Activated T-helper 2 cell treated with anti-CD3 and anti-CD28 coated beads, Interferon-gamma antibody, Interleukin-2, Interleukin-4, amounts not matched to agents 10 μg/mL and 5 μg/mL and 100 μg/mL, durations not matched to agents 14 hours and 24 hours and 36 hours (primary cell): ENCODE measurements at regions not wholly inside any gene's neighbourhood (a gene's known extent, or its start where the extent isn't known, plus 50 kb on each side); places are given as distances from the start of the nearest gene placed in this dataset.

Experiments used
- DNase-seq: peaks from one replicate; pipeline ENCODE4 v3.0.0; 2021; ENCODE audit warnings: low spot score
- H3K27ac Mint-ChIP-seq: one replicate; pipeline ENCODE4 v1.8.0; 2021; ENCODE audit warnings: mixed read lengths
- H3K27me3 Mint-ChIP-seq: one replicate; pipeline ENCODE4 v1.8.0; 2021; ENCODE audit warnings: low read depth, mixed read lengths
- H3K36me3 Mint-ChIP-seq: one replicate; pipeline ENCODE4 v1.8.0; 2021; ENCODE audit warnings: low read depth, mixed read lengths
- H3K4me1 Mint-ChIP-seq: one replicate; pipeline ENCODE4 v1.8.0; 2021; ENCODE audit warnings: low read depth, mixed read lengths
- H3K4me3 Mint-ChIP-seq: one replicate; pipeline ENCODE4 v1.8.0; 2021; ENCODE audit warnings: low read depth, mild to moderate bottlenecking, moderate library complexity, mixed read lengths
- H3K9me3 Mint-ChIP-seq: one replicate; pipeline ENCODE4 v1.8.0; 2021; ENCODE audit warnings: mixed read lengths
- intact Hi-C: fragments of 100-400 bp; cut with micrococcal nuclease; formaldehyde crosslinking; loops from one replicate; pipeline ENCODE4 v1.15.1; 2023

- H3K4me1 Mint-ChIP-seq: no peaks in the 10 kb centered on the region
- no peak overlapping the region for H3K4me3 Mint-ChIP-seq
- no peaks in the 10 kb centered on the region for H3K36me3 Mint-ChIP-seq
- intact Hi-C loops: no loop called here
- no peaks in the 10 kb centered on the region for H3K27me3 Mint-ChIP-seq
- peaks cover 51% of the 10 kb centered on the region for H3K9me3 Mint-ChIP-seq
- no peak overlapping the region for H3K27ac Mint-ChIP-seq
- DNase-seq: no peak
Measured at GRCh38 chr4:30462445-30463090, 257.6 kb upstream of the PCDH7 start.

- Mint-ChIP-seq H3K9me3 (peaks cover 7% of the 10 kb centered on the region), H3K27ac (no peak overlapping the region), H3K4me3 (no peak overlapping the region), H3K4me1 (no peaks in the 10 kb centered on the region), H3K36me3 (no peaks in the 10 kb centered on the region), H3K27me3 (no peaks in the 10 kb centered on the region)
- DNase-seq: no peak
- intact Hi-C loops: loop anchor here (1.0 kb wide), 1 partner anchor 47 kb away; no protein-coding TSS in a partner anchor
Measured at GRCh38 chr4:30471861-30472260, 248.3 kb upstream of the PCDH7 start.

GRCh38 chr4:30473225-30473624, 246.9 kb upstream of the PCDH7 start:
- Mint-ChIP-seq H3K9me3 (peaks cover 7% of the 10 kb centered on the region), H3K36me3 (no peaks in the 10 kb centered on the region), H3K27ac (no peak overlapping the region), H3K4me1 (no peaks in the 10 kb centered on the region), H3K27me3 (no peaks in the 10 kb centered on the region), H3K4me3 (no peak overlapping the region)
- intact Hi-C loops: no loop called here
- DNase-seq: no peak

GRCh38 chr4:30495251-30495650, 224.9 kb upstream of the PCDH7 start:
- Mint-ChIP-seq H3K4me3 (no peak overlapping the region), H3K9me3 (peaks cover 28% of the 10 kb centered on the region), H3K27ac (no peak overlapping the region), H3K4me1 (no peaks in the 10 kb centered on the region), H3K36me3 (no peaks in the 10 kb centered on the region), H3K27me3 (no peaks in the 10 kb centered on the region)
- no peak for DNase-seq
- intact Hi-C loops: no loop called here

- Mint-ChIP-seq H3K4me3 (no peak overlapping the region), H3K36me3 (no peaks in the 10 kb centered on the region), H3K4me1 (no peaks in the 10 kb centered on the region), H3K27me3 (no peaks in the 10 kb centered on the region), H3K27ac (no peak overlapping the region), H3K9me3 (peaks cover 28% of the 10 kb centered on the region)
- DNase-seq: no peak
- intact Hi-C loops: no loop called here
Measured at GRCh38 chr4:30495651-30496310, 224.4 kb upstream of the PCDH7 start.

GRCh38 chr4:30511751-30512150, 208.4 kb upstream of the PCDH7 start:
- no peak for DNase-seq
- intact Hi-C loops: no loop called here
- no peaks in the 10 kb centered on the region for H3K27me3 Mint-ChIP-seq
- H3K9me3 Mint-ChIP-seq: peaks cover 28% of the 10 kb centered on the region
- no peaks in the 10 kb centered on the region for H3K4me1 Mint-ChIP-seq
- no peaks in the 10 kb centered on the region for H3K36me3 Mint-ChIP-seq
- H3K27ac Mint-ChIP-seq: no peak overlapping the region
- no peak overlapping the region for H3K4me3 Mint-ChIP-seq

- no peak overlapping the region for H3K27ac Mint-ChIP-seq
- H3K27me3 Mint-ChIP-seq: no peaks in the 10 kb centered on the region
- no peak for DNase-seq
- H3K9me3 Mint-ChIP-seq: peaks cover 19% of the 10 kb centered on the region
- no peaks in the 10 kb centered on the region for H3K4me1 Mint-ChIP-seq
- no peak overlapping the region for H3K4me3 Mint-ChIP-seq
- intact Hi-C loops: no loop called here
- no peaks in the 10 kb centered on the region for H3K36me3 Mint-ChIP-seq
Measured at GRCh38 chr4:30518211-30518610, 202.0 kb upstream of the PCDH7 start.

- Mint-ChIP-seq H3K27ac (no peak overlapping the region), H3K36me3 (no peaks in the 10 kb centered on the region), H3K9me3 (peaks cover 54% of the 10 kb centered on the region), H3K4me3 (no peak overlapping the region), H3K4me1 (no peaks in the 10 kb centered on the region), H3K27me3 (no peaks in the 10 kb centered on the region)
- intact Hi-C loops: no loop called here
- no peak for DNase-seq
Measured at GRCh38 chr4:30525662-30526315, 194.4 kb upstream of the PCDH7 start.

GRCh38 chr4:30535255-30535654, 184.9 kb upstream of the PCDH7 start:
- H3K4me3 Mint-ChIP-seq: no peak overlapping the region
- no peaks in the 10 kb centered on the region for H3K4me1 Mint-ChIP-seq
- no peak for DNase-seq
- H3K27me3 Mint-ChIP-seq: no peaks in the 10 kb centered on the region
- no peaks in the 10 kb centered on the region for H3K36me3 Mint-ChIP-seq
- intact Hi-C loops: no loop called here
- no peak overlapping the region for H3K27ac Mint-ChIP-seq
- peaks cover 41% of the 10 kb centered on the region for H3K9me3 Mint-ChIP-seq

- intact Hi-C loops: no loop called here
- Mint-ChIP-seq H3K36me3 (no peaks in the 10 kb centered on the region), H3K27me3 (no peaks in the 10 kb centered on the region)
Measured at GRCh38 chr4:30536231-30536630, 183.9 kb upstream of the PCDH7 start.

GRCh38 chr4:30537456-30537855, 182.7 kb upstream of the PCDH7 start:
- Mint-ChIP-seq H3K9me3 (peaks cover 34% of the 10 kb centered on the region), H3K27ac (no peak overlapping the region), H3K4me3 (no peak overlapping the region), H3K4me1 (no peaks in the 10 kb centered on the region), H3K36me3 (no peaks in the 10 kb centered on the region), H3K27me3 (no peaks in the 10 kb centered on the region)
- DNase-seq: no peak
- intact Hi-C loops: no loop called here

More at GRCh38 chr4:30536231-30536630, 183.9 kb upstream of the PCDH7 start:
- Mint-ChIP-seq H3K9me3 (peaks cover 38% of the 10 kb centered on the region), H3K4me3 (no peak overlapping the region), H3K27ac (no peak overlapping the region), H3K4me1 (no peaks in the 10 kb centered on the region)
- no peak for DNase-seq

GRCh38 chr4:30538794-30539193, 181.4 kb upstream of the PCDH7 start:
- intact Hi-C loops: no loop called here
- H3K9me3 Mint-ChIP-seq: peaks cover 40% of the 10 kb centered on the region
- no peaks in the 10 kb centered on the region for H3K36me3 Mint-ChIP-seq
- H3K4me3 Mint-ChIP-seq: no peak overlapping the region
- no peak overlapping the region for H3K27ac Mint-ChIP-seq
- H3K27me3 Mint-ChIP-seq: no peaks in the 10 kb centered on the region
- no peaks in the 10 kb centered on the region for H3K4me1 Mint-ChIP-seq
- DNase-seq: no peak

- intact Hi-C loops: no loop called here
- no peaks in the 10 kb centered on the region for H3K27me3 Mint-ChIP-seq
- peaks cover 31% of the 10 kb centered on the region for H3K9me3 Mint-ChIP-seq
- no peak for DNase-seq
- no peaks in the 10 kb centered on the region for H3K36me3 Mint-ChIP-seq
- no peak overlapping the region for H3K4me3 Mint-ChIP-seq
- H3K27ac Mint-ChIP-seq: no peak overlapping the region
- H3K4me1 Mint-ChIP-seq: no peaks in the 10 kb centered on the region
Measured at GRCh38 chr4:30543057-30543456, 177.1 kb upstream of the PCDH7 start.
